ENCODE measurements at regions not wholly inside any gene's neighbourhood (a gene's known extent, or its start where the extent isn't known, plus 50 kb on each side); places are given as distances from the start of the nearest gene placed in this dataset.

DNA sequence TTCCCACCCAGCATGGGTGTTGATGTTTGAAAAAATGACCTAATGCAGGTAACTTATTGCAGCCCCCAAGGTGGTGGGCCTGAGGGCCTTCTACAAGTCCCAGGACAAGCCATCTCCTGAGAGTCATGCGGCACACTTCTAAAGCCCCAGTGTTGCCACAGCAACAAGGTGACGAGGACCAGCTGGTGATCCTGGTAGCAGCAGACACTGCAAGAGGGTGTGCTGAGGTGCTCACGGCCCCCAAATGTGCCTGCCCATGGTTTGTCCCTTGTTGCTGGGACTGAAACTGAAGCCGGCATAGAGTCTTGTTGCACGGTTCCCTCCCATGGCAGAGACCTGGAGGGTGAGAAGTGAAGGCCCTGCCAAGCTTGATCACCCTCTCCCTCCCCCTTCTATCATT lies 333.2 kb upstream of the MGMT start:
- TF ChIP-seq, protein P1, sequence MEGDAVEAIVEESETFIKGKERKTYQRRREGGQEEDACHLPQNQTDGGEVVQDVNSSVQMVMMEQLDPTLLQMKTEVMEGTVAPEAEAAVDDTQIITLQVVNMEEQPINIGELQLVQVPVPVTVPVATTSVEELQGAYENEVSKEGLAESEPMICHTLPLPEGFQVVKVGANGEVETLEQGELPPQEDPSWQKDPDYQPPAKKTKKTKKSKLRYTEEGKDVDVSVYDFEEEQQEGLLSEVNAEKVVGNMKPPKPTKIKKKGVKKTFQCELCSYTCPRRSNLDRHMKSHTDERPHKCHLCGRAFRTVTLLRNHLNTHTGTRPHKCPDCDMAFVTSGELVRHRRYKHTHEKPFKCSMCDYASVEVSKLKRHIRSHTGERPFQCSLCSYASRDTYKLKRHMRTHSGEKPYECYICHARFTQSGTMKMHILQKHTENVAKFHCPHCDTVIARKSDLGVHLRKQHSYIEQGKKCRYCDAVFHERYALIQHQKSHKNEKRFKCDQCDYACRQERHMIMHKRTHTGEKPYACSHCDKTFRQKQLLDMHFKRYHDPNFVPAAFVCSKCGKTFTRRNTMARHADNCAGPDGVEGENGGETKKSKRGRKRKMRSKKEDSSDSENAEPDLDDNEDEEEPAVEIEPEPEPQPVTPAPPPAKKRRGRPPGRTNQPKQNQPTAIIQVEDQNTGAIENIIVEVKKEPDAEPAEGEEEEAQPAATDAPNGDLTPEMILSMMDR (IDR thresholded peaks at IDR 0.05; ENCODE audit: low read depth, low read length) = no peak
- H3K27me3 ChIP-seq (ENCODE audit: control insufficient read depth, insufficient read depth, low read length) = no peaks in the 10 kb centered on the region
- H3K4me3 ChIP-seq (ENCODE audit: low read depth, low read length) = no peak overlapping the region
- DNase-seq (ENCODE audit: low read depth, low spot score) = no peak
- peaks cover 34% of the 10 kb centered on the region for H3K9me3 ChIP-seq (ENCODE audit: control insufficient read depth, insufficient read depth, low read length)
- POLR2A ChIA-PET = no interaction called here
- no peak overlapping the region for H3K27ac ChIP-seq (ENCODE audit: low read depth, low read length)
- CTCF ChIA-PET = no interaction called here

DNA sequence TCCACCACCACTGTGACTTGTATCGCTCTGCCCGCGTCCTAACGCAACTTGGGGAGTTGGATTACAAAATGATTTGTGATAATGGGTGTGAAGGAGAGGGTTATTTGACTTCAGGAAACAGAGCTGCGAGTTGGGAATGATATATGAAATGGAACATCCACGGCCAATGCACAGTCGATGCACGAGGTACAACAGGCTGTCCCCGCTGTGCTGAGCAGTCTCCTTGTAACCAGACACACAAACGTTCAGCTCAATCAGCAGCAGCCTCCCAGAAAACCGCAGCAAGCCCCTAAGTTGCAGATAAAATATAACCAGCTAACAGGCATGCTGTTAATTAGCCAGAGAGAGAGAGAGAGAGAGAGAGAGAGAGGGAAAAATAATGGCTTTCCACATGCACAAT lies 332.7 kb upstream of the MGMT start:
- H3K4me3 ChIP-seq (ENCODE audit: low read depth, low read length) = no peak overlapping the region
- peaks cover 34% of the 10 kb centered on the region for H3K9me3 ChIP-seq (ENCODE audit: control insufficient read depth, insufficient read depth, low read length)
- DNase-seq (ENCODE audit: low read depth, low spot score) = no peak
- TF ChIP-seq, protein P1 (IDR thresholded peaks at IDR 0.05; ENCODE audit: low read depth, low read length) = no peak
- ChIA-PET CTCF (interaction anchor here (0.7 kb wide), 2 partner anchors 243 to 557 kb away, joined by 3 to 4 read pairs; no protein-coding TSS in a partner anchor), POLR2A (no interaction called here)
- H3K27me3 ChIP-seq (ENCODE audit: control insufficient read depth, insufficient read depth, low read length) = no peaks in the 10 kb centered on the region
- H3K27ac ChIP-seq (ENCODE audit: low read depth, low read length) = no peak overlapping the region

DNA sequence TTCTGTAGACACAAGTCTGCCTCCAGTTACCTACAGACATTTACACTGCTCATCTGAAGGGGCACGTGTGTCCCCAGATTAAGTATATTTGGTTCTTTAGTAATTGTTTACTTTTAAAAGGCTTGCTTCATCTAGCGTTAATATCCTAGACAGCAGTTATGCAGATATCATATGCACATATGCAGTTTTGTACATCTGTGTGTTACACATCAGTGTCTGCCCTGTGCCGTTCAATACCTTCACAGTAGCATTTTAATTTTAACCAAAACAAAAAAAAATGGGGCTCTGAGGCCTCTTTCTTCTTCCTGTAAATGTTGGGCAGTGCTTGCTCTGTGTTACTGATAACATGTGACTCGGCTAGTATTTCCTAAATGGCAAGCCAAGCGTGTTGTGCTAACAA lies 331.4 kb upstream of the MGMT start:
- POLR2A ChIA-PET = no interaction called here
- DNase-seq (ENCODE audit: low read depth, low spot score) = no peak
- CTCF ChIA-PET = no interaction called here
- Histone ChIP-seq H3K9me3 (ENCODE audit: control insufficient read depth, insufficient read depth, low read length) (peaks cover 33% of the 10 kb centered on the region), H3K27me3 (ENCODE audit: control insufficient read depth, insufficient read depth, low read length) (no peaks in the 10 kb centered on the region), H3K4me3 (ENCODE audit: low read depth, low read length) (no peak overlapping the region), H3K27ac (ENCODE audit: low read depth, low read length) (no peak overlapping the region)
- TF ChIP-seq, protein P1 (IDR thresholded peaks at IDR 0.05; ENCODE audit: low read depth, low read length) = no peak

DNA sequence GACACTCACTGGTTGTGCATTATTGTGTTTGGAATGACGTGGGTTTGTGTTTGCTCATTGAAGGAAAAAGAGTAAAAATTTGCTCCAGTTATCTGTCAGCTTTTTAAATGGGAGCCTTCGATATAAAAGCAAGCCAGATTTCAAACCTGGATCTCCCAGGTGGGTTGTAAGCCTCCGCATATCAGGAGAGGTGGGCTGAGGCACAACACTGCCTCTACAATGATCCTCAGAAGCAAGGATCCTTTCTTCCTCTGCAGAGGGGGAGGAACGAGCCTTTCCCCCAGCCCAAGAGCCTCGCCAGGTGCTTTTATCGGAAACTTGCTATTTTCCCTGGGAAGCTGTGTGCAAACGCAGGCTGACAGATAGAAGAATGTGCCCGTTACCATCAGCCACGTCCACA lies 331.0 kb upstream of the MGMT start:
- POLR2A ChIA-PET = no interaction called here

DNA sequence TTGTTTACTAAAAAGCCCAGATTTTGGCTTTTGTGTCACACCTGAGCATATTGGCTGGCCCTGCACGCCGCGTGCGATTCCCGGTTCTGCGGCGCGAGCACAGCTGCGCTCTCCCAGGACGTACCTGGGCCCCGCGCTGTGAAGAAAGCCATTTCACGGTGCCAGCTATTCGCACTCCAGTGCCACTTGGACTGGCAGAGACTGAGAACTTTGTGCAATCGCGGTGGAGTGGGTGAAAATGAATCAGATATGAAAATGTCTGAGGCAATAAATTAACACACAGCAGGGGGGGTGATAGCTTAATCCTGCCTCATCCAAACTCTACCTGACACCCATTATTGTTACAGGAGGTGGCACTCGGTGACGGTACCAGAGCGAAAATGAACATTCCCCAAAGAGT lies 330.1 kb upstream of the MGMT start:
- Histone ChIP-seq H3K4me3 (ENCODE audit: low read depth, low read length) (no peak overlapping the region), H3K9me3 (ENCODE audit: control insufficient read depth, insufficient read depth, low read length) (peaks cover 28% of the 10 kb centered on the region), H3K27ac (ENCODE audit: low read depth, low read length) (no peak overlapping the region), H3K27me3 (ENCODE audit: control insufficient read depth, insufficient read depth, low read length) (no peaks in the 10 kb centered on the region)
- ChIA-PET POLR2A (no interaction called here), CTCF (no interaction called here)
- TF ChIP-seq, protein P1 (IDR thresholded peaks at IDR 0.05; ENCODE audit: low read depth, low read length) = no peak
- DNase-seq (ENCODE audit: low read depth, low spot score) = no peak

More for the DNA sequence above, 331.0 kb upstream of the MGMT start:
- Histone ChIP-seq H3K9me3 (ENCODE audit: control insufficient read depth, insufficient read depth, low read length) (peaks cover 34% of the 10 kb centered on the region), H3K4me3 (ENCODE audit: low read depth, low read length) (no peak overlapping the region), H3K27ac (ENCODE audit: low read depth, low read length) (no peak overlapping the region), H3K27me3 (ENCODE audit: control insufficient read depth, insufficient read depth, low read length) (no peaks in the 10 kb centered on the region)
- DNase-seq (ENCODE audit: low read depth, low spot score) = no peak
- CTCF ChIA-PET = no interaction called here
- TF ChIP-seq, protein P1 (IDR thresholded peaks at IDR 0.05; ENCODE audit: low read depth, low read length) = no peak
